ENCODE measurements at regions not wholly inside any gene's neighbourhood (a gene's known extent, or its start where the extent isn't known, plus 50 kb on each side); places are given as distances from the start of the nearest gene placed in this dataset.

DNA sequence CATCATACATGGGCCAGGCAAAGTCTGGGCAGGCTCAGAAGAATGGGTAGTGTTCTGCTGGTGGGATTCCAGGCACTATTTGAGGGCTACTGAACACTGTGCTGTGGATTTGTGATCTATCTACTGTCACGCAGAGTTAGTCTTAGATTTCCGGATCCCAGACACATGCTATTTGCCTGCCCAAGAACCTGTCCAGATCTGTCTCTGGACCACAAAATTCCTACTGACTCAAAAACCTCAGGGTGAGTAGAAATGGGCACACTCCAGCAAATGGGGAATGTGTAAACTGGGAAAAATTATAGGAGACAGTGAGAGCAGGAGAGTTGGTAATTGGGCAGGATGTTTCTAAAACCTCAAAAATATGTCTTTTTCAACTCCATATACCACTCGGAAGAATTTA is 129.9 kb downstream of the GALC start:
- Histone ChIP-seq H3K4me3 (replicated peaks in 1 of 3; ENCODE audit: insufficient read depth in 1 of 3, low read depth in 2 of 3, low read length in 3 of 3) (no peak overlapping the region), H3K4me1 (ENCODE audit: insufficient read depth, low read length) (no peaks in the 10 kb centered on the region), H4K20me1 (ENCODE audit: insufficient read depth, low read length) (no peaks in the 10 kb centered on the region), H3K27me3 (ENCODE audit: control insufficient read depth in 1 of 2, insufficient read depth in 2 of 2, low read length in 2 of 2) (no peaks in the 10 kb centered on the region), H3K36me3 (replicated peaks in 1 of 2; ENCODE audit: control insufficient read depth in 1 of 2, insufficient read depth in 2 of 2, low read length in 2 of 2) (no peaks in the 10 kb centered on the region), H3K9ac (ENCODE audit: insufficient read depth, low read depth, low read length) (no peak overlapping the region), H3K79me2 (ENCODE audit: insufficient read depth, low read length) (no peaks in the 10 kb centered on the region), H2AFZ (ENCODE audit: low read length) (no peak overlapping the region), H3K4me2 (ENCODE audit: low read depth, low read length) (no peak overlapping the region), H3K27ac (ENCODE audit: extremely low read length, insufficient read depth, low read length) (no peak overlapping the region), H3K9me3 (ENCODE audit: low read length) (no peaks in the 10 kb centered on the region)
- ChIA-PET POLR2A (no interaction called here), CTCF (ENCODE audit: low intra/inter-chr PET ratio, low total read pairs) (no interaction called here)
- WGBS (ENCODE audit: low lambda C conversion rate): 65% methylated on average over 3 of the region's 3 CpGs
- intact Hi-C loops (cut with micrococcal nuclease; ENCODE audit: unreplicated experiment): no loop called here
- in situ Hi-C loops (cut with HindIII; ENCODE audit: extremely low pct_ligation_motif_present, low pct_unique_long_range_greater_than_20kb): no loop called here
- FAIRE-seq (no peak), DNase-seq (ENCODE audit: low spot score) (no peak), ATAC-seq (no peak)
- TF ChIP-seq PTBP1 (IDR thresholded peaks at IDR 0.05; ENCODE audit: low read depth, low read length, poor library complexity, severe bottlenecking) (no peak), ZNF225 (CRISPR knock-in tag; IDR thresholded peaks at IDR 0.05) (no peak), RELA (CRISPR knock-in tag; IDR thresholded peaks at IDR 0.05) (no peak), ZNF350 (CRISPR knock-in tag; IDR thresholded peaks at IDR 0.05; ENCODE audit: borderline replicate concordance, low read depth) (no peak), REPIN1 (CRISPR knock-in tag; IDR thresholded peaks at IDR 0.05; ENCODE audit: borderline replicate concordance, low read depth) (no peak), ZBTB34 (CRISPR knock-in tag; IDR thresholded peaks at IDR 0.05) (no peak), ZBTB37 (CRISPR knock-in tag; IDR thresholded peaks at IDR 0.05) (no peak), ZNF567 (CRISPR knock-in tag; IDR thresholded peaks at IDR 0.05; ENCODE audit: borderline replicate concordance) (no peak), RXRA (CRISPR knock-in tag; IDR thresholded peaks at IDR 0.05) (no peak)
- no TSS peak for BruUV-seq (replicated peaks)
